ENCODE measurements at regions not wholly inside any gene's neighbourhood (a gene's known extent, or its start where the extent isn't known, plus 50 kb on each side); places are given as distances from the start of the nearest gene placed in this dataset.

DNA sequence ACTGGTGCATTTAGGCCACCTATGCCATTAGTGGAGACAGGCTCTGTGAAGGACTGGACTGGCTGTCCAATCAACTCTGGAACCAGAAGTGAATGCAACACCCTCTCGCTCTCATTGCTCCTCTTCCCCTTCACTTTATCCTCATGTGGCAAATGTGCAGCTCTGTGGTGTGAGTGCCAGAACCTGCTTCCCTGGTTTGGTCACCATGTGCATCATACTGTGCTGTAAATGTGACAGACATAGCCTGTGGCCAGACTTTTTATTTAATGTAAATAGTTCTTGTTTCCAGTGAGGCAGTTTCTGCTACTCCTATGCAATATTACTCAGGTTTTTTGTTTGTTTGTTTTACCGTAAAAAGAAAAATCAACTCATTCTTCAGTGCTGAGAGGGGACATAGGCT lies 73.0 kb upstream of the PPP1R9A start:
- TF ChIP-seq, protein P1, sequence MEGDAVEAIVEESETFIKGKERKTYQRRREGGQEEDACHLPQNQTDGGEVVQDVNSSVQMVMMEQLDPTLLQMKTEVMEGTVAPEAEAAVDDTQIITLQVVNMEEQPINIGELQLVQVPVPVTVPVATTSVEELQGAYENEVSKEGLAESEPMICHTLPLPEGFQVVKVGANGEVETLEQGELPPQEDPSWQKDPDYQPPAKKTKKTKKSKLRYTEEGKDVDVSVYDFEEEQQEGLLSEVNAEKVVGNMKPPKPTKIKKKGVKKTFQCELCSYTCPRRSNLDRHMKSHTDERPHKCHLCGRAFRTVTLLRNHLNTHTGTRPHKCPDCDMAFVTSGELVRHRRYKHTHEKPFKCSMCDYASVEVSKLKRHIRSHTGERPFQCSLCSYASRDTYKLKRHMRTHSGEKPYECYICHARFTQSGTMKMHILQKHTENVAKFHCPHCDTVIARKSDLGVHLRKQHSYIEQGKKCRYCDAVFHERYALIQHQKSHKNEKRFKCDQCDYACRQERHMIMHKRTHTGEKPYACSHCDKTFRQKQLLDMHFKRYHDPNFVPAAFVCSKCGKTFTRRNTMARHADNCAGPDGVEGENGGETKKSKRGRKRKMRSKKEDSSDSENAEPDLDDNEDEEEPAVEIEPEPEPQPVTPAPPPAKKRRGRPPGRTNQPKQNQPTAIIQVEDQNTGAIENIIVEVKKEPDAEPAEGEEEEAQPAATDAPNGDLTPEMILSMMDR (IDR thresholded peaks at IDR 0.05), result no peak
- TF ChIP-seq, protein P2, sequence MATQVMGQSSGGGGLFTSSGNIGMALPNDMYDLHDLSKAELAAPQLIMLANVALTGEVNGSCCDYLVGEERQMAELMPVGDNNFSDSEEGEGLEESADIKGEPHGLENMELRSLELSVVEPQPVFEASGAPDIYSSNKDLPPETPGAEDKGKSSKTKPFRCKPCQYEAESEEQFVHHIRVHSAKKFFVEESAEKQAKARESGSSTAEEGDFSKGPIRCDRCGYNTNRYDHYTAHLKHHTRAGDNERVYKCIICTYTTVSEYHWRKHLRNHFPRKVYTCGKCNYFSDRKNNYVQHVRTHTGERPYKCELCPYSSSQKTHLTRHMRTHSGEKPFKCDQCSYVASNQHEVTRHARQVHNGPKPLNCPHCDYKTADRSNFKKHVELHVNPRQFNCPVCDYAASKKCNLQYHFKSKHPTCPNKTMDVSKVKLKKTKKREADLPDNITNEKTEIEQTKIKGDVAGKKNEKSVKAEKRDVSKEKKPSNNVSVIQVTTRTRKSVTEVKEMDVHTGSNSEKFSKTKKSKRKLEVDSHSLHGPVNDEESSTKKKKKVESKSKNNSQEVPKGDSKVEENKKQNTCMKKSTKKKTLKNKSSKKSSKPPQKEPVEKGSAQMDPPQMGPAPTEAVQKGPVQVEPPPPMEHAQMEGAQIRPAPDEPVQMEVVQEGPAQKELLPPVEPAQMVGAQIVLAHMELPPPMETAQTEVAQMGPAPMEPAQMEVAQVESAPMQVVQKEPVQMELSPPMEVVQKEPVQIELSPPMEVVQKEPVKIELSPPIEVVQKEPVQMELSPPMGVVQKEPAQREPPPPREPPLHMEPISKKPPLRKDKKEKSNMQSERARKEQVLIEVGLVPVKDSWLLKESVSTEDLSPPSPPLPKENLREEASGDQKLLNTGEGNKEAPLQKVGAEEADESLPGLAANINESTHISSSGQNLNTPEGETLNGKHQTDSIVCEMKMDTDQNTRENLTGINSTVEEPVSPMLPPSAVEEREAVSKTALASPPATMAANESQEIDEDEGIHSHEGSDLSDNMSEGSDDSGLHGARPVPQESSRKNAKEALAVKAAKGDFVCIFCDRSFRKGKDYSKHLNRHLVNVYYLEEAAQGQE (IDR thresholded peaks at IDR 0.05; ENCODE audit: insufficient read depth in 1 of 2, low read depth in 2 of 2, low read length in 1 of 2), result no peak
- TF ChIP-seq SIN3A (IDR thresholded peaks at IDR 0.05; ENCODE audit: borderline replicate concordance, insufficient read depth, low read depth, low read length) (no peak), POLR2AphosphoS5 (IDR thresholded peaks at IDR 0.05; ENCODE audit: low read depth, low read length) (no peak), TCF7L2 (IDR thresholded peaks at IDR 0.05; ENCODE audit: low read depth, low read length) (no peak)
